ENCODE measurements at regions not wholly inside any gene's neighbourhood (a gene's known extent, or its start where the extent isn't known, plus 50 kb on each side); places are given as distances from the start of the nearest gene placed in this dataset.

GRCh38 chr9:32265037-32265436 lies 119.4 kb upstream of the ACO1 start:
- DNase-seq, result no peak
- no peaks in the 10 kb centered on the region for H3K9me3 ChIP-seq (replicated peaks)
- no peaks in the 10 kb centered on the region for H3K36me3 ChIP-seq
- intact Hi-C loops (cut with micrococcal nuclease), result no loop called here
- H3K4me1 ChIP-seq, result no peaks in the 10 kb centered on the region
- H3K27me3 ChIP-seq (ENCODE audit: low read depth), result no peaks in the 10 kb centered on the region
- H3K4me3 ChIP-seq, result no peak overlapping the region
- TF ChIP-seq CTCF (IDR thresholded peaks at IDR 0.05; ENCODE audit: borderline replicate concordance), result no peak
- H3K27ac ChIP-seq (replicated peaks), result no peak overlapping the region

- peaks cover 3% of the 10 kb centered on the region for H3K9me3 ChIP-seq (replicated peaks)
- no peak for TF ChIP-seq CTCF (IDR thresholded peaks at IDR 0.05; ENCODE audit: borderline replicate concordance)
- H3K27ac ChIP-seq (replicated peaks), result no peak overlapping the region
- no peak for DNase-seq
- no peak overlapping the region for H3K4me3 ChIP-seq
- no peaks in the 10 kb centered on the region for H3K36me3 ChIP-seq
- no peaks in the 10 kb centered on the region for H3K27me3 ChIP-seq (ENCODE audit: low read depth)
- no peaks in the 10 kb centered on the region for H3K4me1 ChIP-seq
- intact Hi-C loops (cut with micrococcal nuclease), result no loop called here
These were observed 105.5 kb upstream of the ACO1 start for GRCh38 chr9:32278991-32279390.

GRCh38 chr9:32289756-32290155 lies 94.7 kb upstream of the ACO1 start:
- no peak for DNase-seq
- intact Hi-C loops (cut with micrococcal nuclease), result no loop called here
- Histone ChIP-seq H3K9me3 (replicated peaks) (no peaks in the 10 kb centered on the region), H3K4me3 (no peak overlapping the region), H3K4me1 (no peaks in the 10 kb centered on the region), H3K27me3 (ENCODE audit: low read depth) (no peaks in the 10 kb centered on the region), H3K36me3 (no peaks in the 10 kb centered on the region), H3K27ac (replicated peaks) (no peak overlapping the region)
- no peak for TF ChIP-seq CTCF (IDR thresholded peaks at IDR 0.05; ENCODE audit: borderline replicate concordance)

- Histone ChIP-seq H3K27ac (replicated peaks) (no peak overlapping the region), H3K4me1 (no peaks in the 10 kb centered on the region), H3K9me3 (replicated peaks) (no peaks in the 10 kb centered on the region), H3K4me3 (no peak overlapping the region), H3K36me3 (no peaks in the 10 kb centered on the region), H3K27me3 (ENCODE audit: low read depth) (no peaks in the 10 kb centered on the region)
- intact Hi-C loops (cut with micrococcal nuclease), result no loop called here
- TF ChIP-seq CTCF (IDR thresholded peaks at IDR 0.05; ENCODE audit: borderline replicate concordance), result no peak
- no peak for DNase-seq
These were observed 93.1 kb upstream of the ACO1 start for GRCh38 chr9:32291370-32291769.

- no peaks in the 10 kb centered on the region for H3K27me3 ChIP-seq (ENCODE audit: low read depth)
- no peaks in the 10 kb centered on the region for H3K9me3 ChIP-seq (replicated peaks)
- no peak for DNase-seq
- TF ChIP-seq CTCF (IDR thresholded peaks at IDR 0.05; ENCODE audit: borderline replicate concordance), result no peak
- no peaks in the 10 kb centered on the region for H3K4me1 ChIP-seq
- no peak overlapping the region for H3K4me3 ChIP-seq
- intact Hi-C loops (cut with micrococcal nuclease), result no loop called here
- H3K36me3 ChIP-seq, result no peaks in the 10 kb centered on the region
- H3K27ac ChIP-seq (replicated peaks), result no peak overlapping the region
These were observed 91.8 kb upstream of the ACO1 start for GRCh38 chr9:32292611-32293010.

- intact Hi-C loops (cut with micrococcal nuclease), result no loop called here
- Histone ChIP-seq H3K9me3 (replicated peaks) (no peaks in the 10 kb centered on the region), H3K4me1 (no peaks in the 10 kb centered on the region), H3K4me3 (no peak overlapping the region), H3K27me3 (ENCODE audit: low read depth) (no peaks in the 10 kb centered on the region), H3K36me3 (no peaks in the 10 kb centered on the region), H3K27ac (replicated peaks) (no peak overlapping the region)
- no peak for TF ChIP-seq CTCF (IDR thresholded peaks at IDR 0.05; ENCODE audit: borderline replicate concordance)
- DNase-seq, result no peak
These were observed 91.4 kb upstream of the ACO1 start for GRCh38 chr9:32293091-32293490.

Measured in left ventricle myocardium inferior (tissue), 1 donor.